NCI-H146 treated with DMSO at 0.1 percent for 48 hours (cell line): ENCODE measurements at regions not wholly inside any gene's neighbourhood (a gene's known extent, or its start where the extent isn't known, plus 50 kb on each side); places are given as distances from the start of the nearest gene placed in this dataset.
"Not testable (repeated sequence)": the region's sequence is repeated elsewhere in the genome, so short reads cannot be mapped to it uniquely, and the experiment has no call there.

Source experiments
- DNase-seq: peaks from one replicate; lab custom pipeline; 2025; ENCODE audit not compliant: unreplicated experiment; lab: John Stamatoyannopoulos, UW

- DNase-seq, result no peak
Measured at GRCh38 chr9:89670801-89671434, 66.1 kb downstream of the GADD45G start.

GRCh38 chr9:89674667-89675057, 69.8 kb downstream of the GADD45G start:
- no peak for DNase-seq

- peak; percentile 92 for DNase-seq
Measured at GRCh38 chr9:89675058-89675742, 70.4 kb downstream of the GADD45G start.

GRCh38 chr9:89676281-89676680, 71.5 kb downstream of the GADD45G start:
- DNase-seq, result peak; percentile 83

- DNase-seq, result peak; percentile 95
Measured at GRCh38 chr9:89677702-89678395, 73.0 kb downstream of the GADD45G start.

- DNase-seq, result peak; percentile 82
Measured at GRCh38 chr9:89678396-89679015, 73.7 kb downstream of the GADD45G start.

GRCh38 chr9:89679016-89679415, 74.2 kb downstream of the GADD45G start:
- DNase-seq, result no peak

GRCh38 chr9:89679581-89679980, 74.8 kb downstream of the GADD45G start:
- DNase-seq, result no peak

GRCh38 chr9:89680547-89681467, 76.0 kb downstream of the GADD45G start:
- DNase-seq, result no peak

- not testable (repeated sequence) for DNase-seq
Measured at GRCh38 chr9:89681468-89681859, 76.7 kb downstream of the GADD45G start.

GRCh38 chr9:89683626-89684025, 78.8 kb downstream of the GADD45G start:
- no peak for DNase-seq

GRCh38 chr9:89684218-89684617, 79.4 kb downstream of the GADD45G start:
- no peak for DNase-seq

- no peak for DNase-seq
Measured at GRCh38 chr9:89684912-89685636, 80.3 kb downstream of the GADD45G start.

GRCh38 chr9:89685698-89686097, 80.9 kb downstream of the GADD45G start:
- DNase-seq, result no peak

- DNase-seq, result peak; percentile 94
Measured at GRCh38 chr9:89686126-89686525, 81.3 kb downstream of the GADD45G start.

GRCh38 chr9:89686621-89687020, 81.8 kb downstream of the GADD45G start:
- DNase-seq, result no peak

- DNase-seq, result peak; percentile 48
Measured at GRCh38 chr9:89687188-89687587, 82.4 kb downstream of the GADD45G start.

- no peak for DNase-seq
Measured at GRCh38 chr9:89687848-89688247, 83.0 kb downstream of the GADD45G start.

- DNase-seq, result not testable (repeated sequence)
Measured at GRCh38 chr9:89689321-89689720, 84.5 kb downstream of the GADD45G start.

- DNase-seq, result no peak
Measured at GRCh38 chr9:89690334-89690912, 85.6 kb downstream of the GADD45G start.
